ENCODE measurements at regions not wholly inside any gene's neighbourhood (a gene's known extent, or its start where the extent isn't known, plus 50 kb on each side); places are given as distances from the start of the nearest gene placed in this dataset.
"Not testable (repeated sequence)": the region's sequence is repeated elsewhere in the genome, so short reads cannot be mapped to it uniquely, and the experiment has no call there.

- DNase-seq, result no peak
Observed at GRCh38 chr5:92852219-92852618, 728.8 kb downstream of the NR2F1-AS1 start.

- DNase-seq, result no peak
Observed at GRCh38 chr5:92850886-92851285, 730.1 kb downstream of the NR2F1-AS1 start.

- DNase-seq, result no peak
Observed at GRCh38 chr5:92849756-92850155, 731.3 kb downstream of the NR2F1-AS1 start.

- DNase-seq, result no peak
Observed at GRCh38 chr5:92841604-92842155, 739.3 kb downstream of the NR2F1-AS1 start.

- DNase-seq, result no peak
Observed at GRCh38 chr5:92838253-92838652, 742.8 kb downstream of the NR2F1-AS1 start.

- no peak for DNase-seq
Observed at GRCh38 chr5:92836855-92837755, 743.9 kb downstream of the NR2F1-AS1 start.

GRCh38 chr5:92835712-92836111 lies 745.3 kb downstream of the NR2F1-AS1 start:
- no peak for DNase-seq

GRCh38 chr5:92823551-92823950 lies 757.5 kb downstream of the NR2F1-AS1 start:
- DNase-seq, result not testable (repeated sequence)

GRCh38 chr5:92822183-92822582 lies 758.8 kb downstream of the NR2F1-AS1 start:
- DNase-seq, result no peak

GRCh38 chr5:92809855-92810465 lies 771.1 kb downstream of the NR2F1-AS1 start:
- no peak for DNase-seq

- no peak for DNase-seq
Observed at GRCh38 chr5:92808474-92808873, 772.5 kb downstream of the NR2F1-AS1 start.

GRCh38 chr5:92807085-92807484 lies 773.9 kb downstream of the NR2F1-AS1 start:
- DNase-seq, result no peak

GRCh38 chr5:92805446-92805845 lies 775.6 kb downstream of the NR2F1-AS1 start:
- DNase-seq, result no peak

- DNase-seq, result no peak
Observed at GRCh38 chr5:92801911-92802310, 779.1 kb downstream of the NR2F1-AS1 start.

- no peak for DNase-seq
Observed at GRCh38 chr5:92800365-92800764, 780.7 kb downstream of the NR2F1-AS1 start.

- no peak for DNase-seq
Observed at GRCh38 chr5:92795633-92796032, 785.4 kb downstream of the NR2F1-AS1 start.

- no peak for DNase-seq
Observed at GRCh38 chr5:92780057-92780456, 801.0 kb downstream of the NR2F1-AS1 start.

GRCh38 chr5:92779536-92779935 lies 801.5 kb downstream of the NR2F1-AS1 start:
- DNase-seq, result no peak

- no peak for DNase-seq
Observed at GRCh38 chr5:92778261-92778660, 802.8 kb downstream of the NR2F1-AS1 start.

GRCh38 chr5:92777421-92777820 lies 803.6 kb downstream of the NR2F1-AS1 start:
- DNase-seq, result no peak

- DNase-seq, result no peak
Observed at GRCh38 chr5:92775711-92776615, 805.1 kb downstream of the NR2F1-AS1 start.

- no peak for DNase-seq
Observed at GRCh38 chr5:92769978-92770377, 811.0 kb downstream of the NR2F1-AS1 start.

GRCh38 chr5:92761585-92761984 lies 819.4 kb downstream of the NR2F1-AS1 start:
- no peak for DNase-seq

Data from inflammatory macrophage (primary cell).